ENCODE measurements at regions not wholly inside any gene's neighbourhood (a gene's known extent, or its start where the extent isn't known, plus 50 kb on each side); places are given as distances from the start of the nearest gene placed in this dataset.

DNA sequence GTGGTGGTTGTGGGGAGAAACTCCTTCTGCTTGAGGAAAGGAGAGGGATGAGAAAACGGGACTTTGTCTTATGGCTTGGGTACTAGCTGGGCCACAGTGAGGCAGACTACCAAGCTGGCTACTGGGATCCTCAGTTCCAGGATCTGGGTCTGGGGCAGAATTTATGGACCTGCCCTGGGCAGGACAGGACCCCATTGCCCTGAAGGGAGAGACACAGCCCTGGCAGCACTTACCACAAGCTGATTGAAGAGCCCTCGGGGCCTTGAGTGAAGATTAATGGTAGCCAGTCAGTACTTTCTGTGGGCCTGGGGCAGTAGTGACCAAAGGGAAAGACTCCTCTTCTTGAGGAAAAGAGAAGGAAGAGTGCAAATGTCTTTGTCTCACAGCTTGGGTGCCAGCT is 799.7 kb downstream of the SI start:
- DNase-seq, result no peak

- no peak for DNase-seq
These were observed 811.2 kb downstream of the SI start for GRCh38 chr3:164267053-164267452.

DNA sequence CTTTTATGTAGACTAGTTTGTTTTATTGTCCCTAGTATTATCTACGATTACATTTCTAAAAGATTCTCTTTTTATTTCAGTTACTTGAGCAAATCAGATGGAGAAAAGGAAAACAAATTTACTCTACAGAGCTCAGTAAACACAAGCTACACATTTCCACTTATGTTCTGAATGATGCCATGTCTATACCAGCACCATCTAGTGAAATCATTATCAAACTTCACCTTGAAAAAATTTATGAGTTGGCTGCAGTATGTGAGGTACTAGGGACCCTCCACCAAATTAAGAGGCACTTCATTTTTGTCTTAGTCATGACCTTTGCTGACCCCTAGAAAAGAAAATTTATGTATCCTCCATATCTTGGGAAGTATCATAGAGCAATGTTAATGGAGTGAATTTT is 827.4 kb downstream of the SI start:
- DNase-seq, result no peak

- DNase-seq, result no peak
These were observed 841.4 kb downstream of the SI start for GRCh38 chr3:164236851-164237250.

DNA sequence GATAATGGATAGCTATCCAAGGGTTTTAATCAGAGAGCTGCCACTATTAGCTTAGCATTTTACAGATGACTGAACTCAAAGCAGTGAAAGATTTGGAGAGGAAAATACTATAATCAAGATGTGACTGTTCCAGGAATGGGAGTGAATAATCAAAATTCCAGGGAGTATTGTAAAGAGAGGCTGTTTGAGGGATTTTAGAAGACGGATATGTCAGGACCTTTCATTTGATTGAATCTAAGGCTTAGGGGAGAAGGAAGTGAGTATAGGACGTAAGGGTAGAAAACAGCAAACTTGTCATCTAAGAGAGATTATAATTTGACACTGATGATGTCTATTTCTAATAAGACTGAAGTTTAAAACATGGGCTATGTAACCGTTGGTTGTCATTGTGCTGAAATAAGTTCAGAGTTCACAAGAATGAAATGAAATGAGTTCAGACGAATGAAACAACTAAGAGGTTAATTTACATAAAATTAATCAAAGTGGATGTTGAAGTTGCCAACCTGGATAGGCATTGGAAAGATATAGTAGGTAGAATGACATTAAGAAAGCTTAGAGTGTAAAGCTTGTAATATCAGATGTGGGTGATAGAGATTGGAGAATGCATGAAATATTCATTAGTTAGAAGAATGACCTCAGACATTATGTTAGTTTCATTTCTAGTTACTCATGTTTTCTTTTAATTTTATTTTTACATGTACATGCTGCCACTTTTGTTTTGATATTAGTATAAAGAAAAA is 842.8 kb downstream of the SI start:
- no peak for DNase-seq

- no peak for DNase-seq
These were observed 844.3 kb downstream of the SI start for GRCh38 chr3:164233951-164234350.

DNA sequence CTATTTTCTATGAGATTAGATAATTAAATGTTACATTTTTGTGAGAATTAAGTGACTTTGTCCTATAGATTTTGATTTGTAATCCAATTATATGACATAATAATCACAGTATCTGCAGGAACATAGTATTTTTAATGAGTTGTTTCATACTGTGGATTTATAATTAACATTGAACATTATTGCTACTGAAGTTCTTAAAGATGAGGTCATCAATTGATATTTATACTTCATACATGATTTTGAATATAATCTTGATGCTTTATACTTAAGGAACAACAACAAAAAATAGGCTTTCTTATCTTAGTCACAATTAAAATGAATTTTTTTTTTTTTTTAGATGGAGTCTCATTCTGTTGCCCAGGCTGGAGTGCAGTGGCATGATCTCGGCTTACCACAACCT is 846.6 kb downstream of the SI start:
- no peak for DNase-seq

- no peak for DNase-seq
These were observed 847.8 kb downstream of the SI start for GRCh38 chr3:164230385-164231094.

- no peak for DNase-seq
These were observed 854.2 kb downstream of the SI start for GRCh38 chr3:164224126-164224525.

DNA sequence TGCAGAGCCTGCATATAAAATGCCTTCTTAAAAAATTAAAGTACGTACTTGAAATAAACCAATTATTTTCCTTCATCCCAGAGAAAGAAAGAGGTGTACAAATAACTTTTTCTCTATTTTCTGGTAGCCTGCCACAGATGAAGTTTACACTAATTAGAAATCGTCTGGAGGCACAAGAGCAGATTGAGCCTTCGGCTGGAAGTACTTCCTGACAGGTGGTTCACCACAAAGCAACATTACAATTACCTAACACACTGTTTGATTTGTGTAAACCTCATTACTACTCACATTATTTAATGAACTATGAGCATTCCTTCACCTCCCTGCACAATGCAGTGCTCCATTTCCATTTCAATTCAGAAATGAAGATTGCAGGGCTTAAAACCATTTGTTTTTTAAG is 856.1 kb downstream of the SI start:
- no peak for DNase-seq

DNA sequence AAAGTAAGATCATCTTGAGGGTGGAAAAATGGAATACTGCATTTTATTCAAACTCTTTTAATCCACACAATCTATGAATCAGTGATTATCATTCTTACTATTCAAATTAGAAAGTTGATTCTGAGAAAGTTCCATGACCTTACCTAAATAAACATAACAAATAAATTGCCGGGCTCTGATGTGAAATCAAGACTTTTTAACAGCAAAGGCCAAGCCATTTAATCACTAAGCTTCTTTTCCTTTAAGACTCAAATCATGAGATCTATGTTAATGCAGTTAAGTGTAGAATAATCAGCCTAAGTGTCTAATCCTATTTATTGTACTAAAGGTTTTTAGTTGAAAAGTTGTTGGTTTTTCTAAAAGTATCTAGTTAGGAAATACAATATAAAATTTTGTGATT is 857.0 kb downstream of the SI start:
- no peak for DNase-seq

- DNase-seq, result no peak
These were observed 868.9 kb downstream of the SI start for GRCh38 chr3:164209363-164209762.

GRCh38 chr3:164208821-164209220 is 869.5 kb downstream of the SI start:
- DNase-seq, result no peak

DNA sequence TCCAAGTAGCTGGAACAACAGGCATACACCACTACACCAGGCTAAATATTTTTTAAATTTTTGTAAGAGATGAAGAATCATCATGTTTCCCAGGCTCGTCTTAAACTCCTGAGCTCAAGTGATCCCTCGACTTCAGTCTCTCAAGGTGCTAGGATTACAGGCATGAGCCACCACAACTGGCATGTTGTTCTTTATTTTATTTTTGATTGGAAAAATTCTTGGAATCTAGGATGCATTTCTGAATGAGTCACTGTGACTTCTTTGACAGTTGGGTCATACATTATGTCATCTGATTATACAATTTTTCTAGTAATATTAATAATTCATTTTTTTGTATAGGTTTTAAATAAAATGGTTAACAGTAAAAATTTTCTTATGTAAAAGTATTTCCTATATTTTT is 870.2 kb downstream of the SI start:
- DNase-seq, result no peak

DNA sequence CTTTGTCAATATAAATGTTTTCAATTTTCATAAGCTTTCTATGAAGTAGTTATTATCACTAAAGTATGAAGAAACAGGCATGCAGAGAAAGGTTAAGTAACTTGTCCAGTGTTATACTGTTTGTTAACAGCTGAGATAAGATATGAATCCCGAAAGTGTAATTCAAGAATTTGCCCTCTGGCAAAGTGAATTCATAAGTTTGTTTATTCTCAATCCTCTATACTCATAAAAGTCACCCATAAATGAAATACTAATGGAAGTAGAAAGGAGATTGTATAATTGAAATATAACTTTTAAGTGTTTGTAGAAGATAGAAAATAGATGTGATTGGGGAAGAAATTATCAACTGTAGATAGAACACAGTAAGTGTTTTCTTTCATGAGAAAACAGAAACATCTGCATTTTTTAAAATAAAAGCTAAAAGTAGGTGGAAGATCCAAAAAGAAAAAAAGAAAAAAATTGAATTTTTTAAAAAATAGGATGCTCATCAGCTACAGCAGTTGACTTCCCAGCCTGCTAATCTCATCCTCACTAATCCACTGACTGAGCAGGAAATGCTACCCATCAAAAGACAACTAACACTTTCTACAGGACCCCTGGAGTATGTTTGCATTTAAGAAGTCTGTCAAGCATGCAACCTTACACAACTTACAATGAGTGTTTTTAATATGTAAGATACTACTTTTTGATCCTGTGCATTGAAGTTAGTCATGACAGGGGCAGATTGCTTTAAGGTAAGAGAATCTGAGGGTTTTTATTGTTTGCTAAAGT is 878.1 kb downstream of the SI start:
- DNase-seq, result no peak

- DNase-seq, result no peak
These were observed 881.8 kb downstream of the SI start for GRCh38 chr3:164196477-164196876.

DNA sequence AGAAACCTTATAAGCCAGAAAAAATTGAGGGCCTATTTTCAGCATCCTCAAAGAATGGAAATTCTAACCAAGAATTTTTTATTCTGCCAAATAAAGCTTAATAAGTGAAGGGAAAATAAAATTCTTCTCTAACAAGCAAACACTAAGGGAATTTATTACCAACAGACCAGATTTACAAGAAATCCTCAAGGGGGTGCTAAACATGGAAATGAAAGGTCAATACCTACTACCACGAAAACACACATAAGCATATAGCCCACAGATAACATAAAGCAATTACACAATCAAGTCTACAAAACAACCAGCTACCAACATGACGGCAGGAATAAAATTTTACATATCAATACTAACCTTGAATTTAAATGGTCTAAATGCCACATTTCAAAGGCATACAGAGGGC is 883.5 kb downstream of the SI start:
- DNase-seq, result no peak

- no peak for DNase-seq
These were observed 885.3 kb downstream of the SI start for GRCh38 chr3:164192974-164193373.

DNA sequence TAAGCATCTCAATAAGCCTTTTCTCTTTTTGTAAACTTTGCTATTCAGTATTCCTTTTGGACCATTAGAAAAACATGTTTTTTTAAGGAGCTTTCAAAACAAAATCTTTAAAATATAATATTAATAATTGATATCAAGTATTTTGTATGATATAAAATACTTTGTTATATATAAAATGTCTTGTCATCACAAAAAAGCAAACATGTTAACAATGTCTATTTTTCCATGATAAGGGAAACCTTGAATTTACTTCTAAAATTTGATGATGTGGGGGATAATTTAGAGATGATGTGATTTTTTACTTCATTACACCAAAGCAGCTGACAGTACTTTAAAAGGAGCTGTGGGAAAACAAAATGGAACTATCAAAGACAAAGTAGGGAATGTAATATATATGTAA is 887.7 kb downstream of the SI start:
- DNase-seq, result no peak

- DNase-seq, result no peak
These were observed 892.2 kb downstream of the SI start for GRCh38 chr3:164186095-164186494.

DNA sequence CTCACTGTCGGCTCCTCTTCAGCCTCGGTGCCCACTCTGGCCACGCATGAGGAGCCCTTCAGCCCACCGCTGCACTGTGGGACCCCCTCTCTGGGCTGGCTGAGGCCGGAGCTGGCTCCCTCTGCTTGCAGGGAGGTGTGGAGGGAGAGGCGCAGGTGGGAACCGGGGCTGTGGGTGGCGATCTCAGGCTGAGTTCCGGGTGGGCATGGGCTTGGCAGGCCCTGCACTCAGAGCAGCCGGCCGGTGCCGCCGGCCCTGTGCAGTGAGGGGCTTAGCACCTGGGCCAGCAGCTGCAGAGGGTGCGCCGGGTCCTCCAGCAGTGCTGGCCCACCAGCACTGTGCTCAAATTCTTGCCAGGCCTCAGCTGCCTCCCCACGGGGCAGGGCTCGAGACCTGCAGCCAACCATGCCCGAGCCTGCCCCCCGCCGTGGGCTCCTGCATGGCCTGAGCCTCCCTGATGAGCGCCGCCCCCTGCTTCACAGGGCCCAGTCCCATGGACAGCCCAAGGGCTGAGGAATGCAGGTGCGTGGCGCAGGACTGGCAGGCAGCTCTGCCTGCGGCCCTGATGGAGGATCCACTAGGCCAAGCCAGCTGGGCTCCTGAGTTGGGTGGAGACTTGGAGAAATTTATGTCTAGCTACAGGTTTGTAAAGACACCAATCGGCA is 899.1 kb downstream of the SI start:
- DNase-seq, result no peak

DNA sequence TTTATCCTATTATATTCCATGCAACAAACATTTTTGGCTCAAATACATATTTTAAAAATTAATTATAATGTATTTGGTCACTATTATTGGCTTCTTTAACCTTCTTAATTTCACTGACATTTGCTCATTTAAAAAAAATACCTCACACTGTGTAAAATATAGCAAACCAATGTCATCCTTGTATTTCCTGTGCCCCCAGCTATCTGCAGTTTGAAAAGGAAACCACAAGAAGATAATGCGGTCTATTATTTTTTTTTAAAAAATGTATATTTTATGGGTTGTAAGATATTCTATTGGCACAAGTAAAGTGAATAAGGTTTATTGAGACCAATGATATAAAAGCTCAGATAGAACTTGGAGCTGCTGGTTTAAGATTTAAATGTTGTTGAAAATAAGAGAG is 904.2 kb downstream of the SI start:
- no peak for DNase-seq
